Sigmoid colon (tissue), 6 donors: ENCODE measurements at regions not wholly inside any gene's neighbourhood (a gene's known extent, or its start where the extent isn't known, plus 50 kb on each side); places are given as distances from the start of the nearest gene placed in this dataset.

Experiments used
- DNase-seq: peaks from one replicate; pipeline ENCODE4 v3.0.0-alpha.2; 2019
- H3K27ac ChIP-seq, 4 donors: fragments of 200-600 bp; sonication (generic); one replicate each; pipeline ENCODE4 v1.5.1; 2016 to 2019; ENCODE audit warnings: mild to moderate bottlenecking in 1 of 4
- H3K27me3 ChIP-seq, 3 donors: fragments of 200-600 bp; sonication (generic); one replicate each; pipeline ENCODE4 v1.5.1; 2019; ENCODE audit warnings: mild to moderate bottlenecking in 1 of 3
- H3K36me3 ChIP-seq, 4 donors: fragments of 200-600 bp; sonication (generic); one replicate each; pipeline ENCODE4 v1.5.1; 2016 to 2019
- H3K4me1 ChIP-seq, 4 donors: fragments of 200-600 bp; sonication (generic); one replicate each; pipeline ENCODE4 v1.5.1; 2017 to 2019
- H3K4me3 ChIP-seq, 4 donors: fragments of 200-600 bp; sonication (generic); one replicate each; pipeline ENCODE4 v1.5.1; 2017 to 2019; ENCODE audit warnings: mild to moderate bottlenecking in 2 of 4, moderate library complexity in 1 of 4
- H3K9me3 ChIP-seq, 4 donors: fragments of 200-600 bp in 3 of 4; sonication (generic) in 3 of 4; one replicate each; pipeline versions ENCODE4 v1.5.1 to v1.6.1; 2013 to 2019
- CTCF ChIP-seq, 4 experiments: fragments of 450-650 bp in 3 of 4; fragments of 200-600 bp in 1 of 4; IDR thresholded peaks; one replicate each; pipeline ENCODE4 v1.5.1; 2016 to 2019; ENCODE audit warnings: antibody characterized with exemption in 4 of 4, mild to moderate bottlenecking in 3 of 4, moderate library complexity in 2 of 4
- EP300 ChIP-seq, 4 donors: sonication (generic); formaldehyde crosslinking; IDR thresholded peaks; one replicate each; pipeline ENCODE4 v1.6.1; 2017; ENCODE audit warnings: antibody characterized with exemption in 4 of 4
- POLR2A ChIP-seq, 2 donors: fragments of 450-650 bp; IDR thresholded peaks; one replicate each; pipeline ENCODE4 v1.6.1; 2016; ENCODE audit warnings: antibody characterized with exemption in 2 of 2, mild to moderate bottlenecking in 2 of 2, moderate library complexity in 2 of 2
- POLR2AphosphoS5 ChIP-seq, 4 donors: sonication (generic); formaldehyde crosslinking; IDR thresholded peaks; one replicate each; pipeline ENCODE4 v1.6.1; 2017; ENCODE audit warnings: antibody characterized with exemption in 4 of 4
- WGBS, 2 donors: extraction: QIAGEN DNeasy Blood & Tissue Kit; methylation state at CpG; one replicate each; pipeline ENCODE4 v1.1.7; 2013; 5-methylcytosine and 5-hydroxymethylcytosine counted together
- intact Hi-C: fragments of 100-400 bp; cut with DNase I; formaldehyde crosslinking; loops from one replicate; pipeline ENCODE4 v1.15.1; 2023
- donor health status: healthy with polysubstance abuse.
- donor health status: healthy.

- Histone ChIP-seq H3K9me3 (no peaks in the 10 kb centered on the region), H3K27ac (no peak overlapping the region), H3K4me3 (no peak overlapping the region), H3K36me3 (no peaks in the 10 kb centered on the region), H3K4me1 (no peaks in the 10 kb centered on the region), H3K27me3 (peaks cover 0 to 10% (median 10%) of the 10 kb centered on the region in 3 donors)
- intact Hi-C loops = no loop called here
- TF ChIP-seq EP300 (IDR thresholded peaks at IDR 0.05) (no peak), POLR2A (IDR thresholded peaks at IDR 0.05) (no peak), CTCF (IDR thresholded peaks at IDR 0.05) (no peak), POLR2AphosphoS5 (IDR thresholded peaks at IDR 0.05) (no peak)
- WGBS, 2 donors = 64 to 76% methylated on average over 5 of the region's 5 CpGs
- DNase-seq = no peak
These were observed 478.4 kb downstream of the HS3ST3B1 start for GRCh38 chr17:14779241-14779640.

- intact Hi-C loops = no loop called here
These were observed 476.4 kb downstream of the HS3ST3B1 start for GRCh38 chr17:14777291-14777690.

GRCh38 chr17:14776791-14777190, 475.9 kb downstream of the HS3ST3B1 start:
- Histone ChIP-seq H3K36me3 (no peaks in the 10 kb centered on the region), H3K4me1 (no peaks in the 10 kb centered on the region), H3K4me3 (no peak overlapping the region), H3K27me3 (peaks cover 0 to 10% (median 10%) of the 10 kb centered on the region in 3 donors), H3K27ac (no peak overlapping the region), H3K9me3 (no peaks in the 10 kb centered on the region)
- WGBS, 2 donors = 33 to 73% methylated on average over 1 of the region's 1 CpG
- DNase-seq = no peak
- TF ChIP-seq EP300 (IDR thresholded peaks at IDR 0.05) = no peak
- TF ChIP-seq POLR2AphosphoS5 (IDR thresholded peaks at IDR 0.05) = no peak
- no peak for TF ChIP-seq CTCF (IDR thresholded peaks at IDR 0.05)
- no peak for TF ChIP-seq POLR2A (IDR thresholded peaks at IDR 0.05)
- intact Hi-C loops = no loop called here

More at GRCh38 chr17:14777291-14777690, 476.4 kb downstream of the HS3ST3B1 start:
- Histone ChIP-seq H3K27ac (no peak overlapping the region), H3K4me3 (no peak overlapping the region), H3K4me1 (no peaks in the 10 kb centered on the region), H3K36me3 (no peaks in the 10 kb centered on the region), H3K9me3 (no peaks in the 10 kb centered on the region), H3K27me3 (peaks cover 0 to 10% (median 10%) of the 10 kb centered on the region in 3 donors)
- no peak for DNase-seq
- TF ChIP-seq CTCF (IDR thresholded peaks at IDR 0.05) = no peak
- no peak for TF ChIP-seq EP300 (IDR thresholded peaks at IDR 0.05)
- TF ChIP-seq POLR2A (IDR thresholded peaks at IDR 0.05) = no peak
- TF ChIP-seq POLR2AphosphoS5 (IDR thresholded peaks at IDR 0.05) = no peak
- 60 to 65% methylated on average over 2 of the region's 2 CpGs for WGBS, 2 donors

GRCh38 chr17:14775731-14776492, 475.0 kb downstream of the HS3ST3B1 start:
- Histone ChIP-seq H3K36me3 (no peaks in the 10 kb centered on the region), H3K4me1 (no peaks in the 10 kb centered on the region), H3K9me3 (no peaks in the 10 kb centered on the region), H3K27ac (no peak overlapping the region), H3K4me3 (no peak overlapping the region), H3K27me3 (peaks cover 0 to 10% (median 10%) of the 10 kb centered on the region in 3 donors)
- TF ChIP-seq POLR2A (IDR thresholded peaks at IDR 0.05) = no peak
- TF ChIP-seq CTCF (IDR thresholded peaks at IDR 0.05) = no peak
- no peak for TF ChIP-seq POLR2AphosphoS5 (IDR thresholded peaks at IDR 0.05)
- TF ChIP-seq EP300 (IDR thresholded peaks at IDR 0.05) = no peak
- intact Hi-C loops = no loop called here
- DNase-seq = no peak
- 49 to 57% methylated on average over 8 of the region's 8 CpGs for WGBS, 2 donors
